ENCODE measurements at regions not wholly inside any gene's neighbourhood (a gene's known extent, or its start where the extent isn't known, plus 50 kb on each side); places are given as distances from the start of the nearest gene placed in this dataset.
A peak's percentile ranks its signal among the peaks of the same experiment; 100 is the strongest.

DNA sequence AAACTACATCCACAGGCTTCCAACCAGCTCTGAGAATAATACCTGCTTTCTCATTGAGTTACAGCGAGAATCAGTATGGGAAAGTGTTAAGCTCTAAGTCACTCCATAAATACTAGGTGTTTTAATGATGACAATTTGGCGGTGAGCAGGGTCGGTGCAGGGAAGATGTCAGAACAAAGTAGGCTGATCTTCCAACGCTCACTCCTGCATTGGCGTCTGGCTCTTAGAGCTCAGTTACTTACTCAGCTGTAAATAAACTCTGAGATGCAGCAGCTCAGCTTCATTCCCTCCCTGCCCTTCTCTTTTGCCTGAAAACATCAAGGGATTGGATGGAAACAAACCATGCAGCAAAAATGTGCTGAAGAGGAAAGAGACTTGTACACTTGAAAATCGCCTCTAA is 102.5 kb upstream of the SPACA1 start:
- CTCF ChIA-PET (ENCODE audit: unreplicated experiment), result no interaction called here
- no peak overlapping the region for H3K4me3 ChIP-seq (ENCODE audit: low read depth, low read length, poor library complexity, severe bottlenecking)
- no peak overlapping the region for H3K4me2 ChIP-seq (ENCODE audit: low read length)

DNA sequence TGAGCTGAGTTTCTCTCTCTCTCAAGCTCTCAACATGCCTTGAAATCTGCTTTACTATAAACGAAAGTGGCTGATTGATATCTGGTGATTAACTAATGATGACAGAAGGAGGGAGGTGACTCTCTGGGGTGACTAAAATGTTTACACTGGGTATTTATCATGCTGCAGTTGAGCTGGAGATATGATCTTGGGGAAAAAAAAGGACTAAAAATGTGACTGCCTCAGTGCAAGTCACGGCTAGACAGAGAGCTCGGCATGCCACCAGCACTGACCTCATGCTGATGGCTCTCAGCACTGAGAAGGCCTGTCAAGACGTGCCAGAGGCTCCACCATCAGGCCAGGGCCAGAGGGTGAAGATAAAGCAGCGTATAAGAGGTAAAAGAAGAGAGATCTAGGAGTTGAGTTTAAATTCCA is 103.1 kb upstream of the SPACA1 start:
- Histone ChIP-seq H3K36me3 (ENCODE audit: insufficient read depth, low read length) (no peaks in the 10 kb centered on the region), H2AFZ (ENCODE audit: low read length) (peak overlapping the region; percentile 69), H3K4me3 (ENCODE audit: low read depth, low read length, poor library complexity, severe bottlenecking) (no peak overlapping the region), H3K4me2 (ENCODE audit: low read length) (no peak overlapping the region; the same call in 1 of the 2 replicates), H3K9me3 (ENCODE audit: low read length) (no peaks in the 10 kb centered on the region), H3K27ac (ENCODE audit: low read depth, low read length, poor library complexity, severe bottlenecking) (no peak overlapping the region), H3K4me1 (ENCODE audit: insufficient read depth, low read length, poor library complexity, severe bottlenecking) (peaks cover 17% of the 10 kb centered on the region), H3K79me2 (ENCODE audit: insufficient read depth, low read depth, low read length) (no peaks in the 10 kb centered on the region), H3K9me2 (ENCODE audit: insufficient read depth, low read length) (no peaks in the 10 kb centered on the region), H4K20me1 (ENCODE audit: insufficient read depth, low read length) (no peaks in the 10 kb centered on the region)
- no TSS peak for BruUV-seq (replicated peaks)
- TF ChIP-seq, protein P1, sequence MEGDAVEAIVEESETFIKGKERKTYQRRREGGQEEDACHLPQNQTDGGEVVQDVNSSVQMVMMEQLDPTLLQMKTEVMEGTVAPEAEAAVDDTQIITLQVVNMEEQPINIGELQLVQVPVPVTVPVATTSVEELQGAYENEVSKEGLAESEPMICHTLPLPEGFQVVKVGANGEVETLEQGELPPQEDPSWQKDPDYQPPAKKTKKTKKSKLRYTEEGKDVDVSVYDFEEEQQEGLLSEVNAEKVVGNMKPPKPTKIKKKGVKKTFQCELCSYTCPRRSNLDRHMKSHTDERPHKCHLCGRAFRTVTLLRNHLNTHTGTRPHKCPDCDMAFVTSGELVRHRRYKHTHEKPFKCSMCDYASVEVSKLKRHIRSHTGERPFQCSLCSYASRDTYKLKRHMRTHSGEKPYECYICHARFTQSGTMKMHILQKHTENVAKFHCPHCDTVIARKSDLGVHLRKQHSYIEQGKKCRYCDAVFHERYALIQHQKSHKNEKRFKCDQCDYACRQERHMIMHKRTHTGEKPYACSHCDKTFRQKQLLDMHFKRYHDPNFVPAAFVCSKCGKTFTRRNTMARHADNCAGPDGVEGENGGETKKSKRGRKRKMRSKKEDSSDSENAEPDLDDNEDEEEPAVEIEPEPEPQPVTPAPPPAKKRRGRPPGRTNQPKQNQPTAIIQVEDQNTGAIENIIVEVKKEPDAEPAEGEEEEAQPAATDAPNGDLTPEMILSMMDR (conservative IDR thresholded peaks at IDR 0.05; ENCODE audit: low read length), result peak; percentile 53
- TF ChIP-seq EZH2phosphoT487 (IDR thresholded peaks at IDR 0.05; ENCODE audit: borderline replicate concordance, low read depth, low read length), result no peak
- intact Hi-C loops (cut with micrococcal nuclease; ENCODE audit: unreplicated experiment), result no loop called here
- ChIA-PET CTCF (ENCODE audit: unreplicated experiment) (no interaction called here), POLR2A (interaction anchor here (0.6 to 1.2 kb wide), 4 partner anchors 8 to 455 kb away, joined by 3 to 4 read pairs (median 4); no protein-coding TSS in a partner anchor)
- DNase-seq (ENCODE audit: low spot score), result peak; percentile 58

More for the DNA sequence above, 102.5 kb upstream of the SPACA1 start:
- POLR2A ChIA-PET, result interaction anchor here (0.6 to 1.2 kb wide), 2 partner anchors 18 to 456 kb away, joined by 4 read pairs; no protein-coding TSS in a partner anchor
- TF ChIP-seq, protein P1 (conservative IDR thresholded peaks at IDR 0.05; ENCODE audit: low read length), result no peak
- TF ChIP-seq EZH2phosphoT487 (IDR thresholded peaks at IDR 0.05; ENCODE audit: borderline replicate concordance, low read depth, low read length), result no peak
- DNase-seq (ENCODE audit: low spot score), result no peak
- intact Hi-C loops (cut with micrococcal nuclease; ENCODE audit: unreplicated experiment), result no loop called here
- no TSS peak for BruUV-seq (replicated peaks)
- Histone ChIP-seq H3K27ac (ENCODE audit: low read depth, low read length, poor library complexity, severe bottlenecking) (no peak overlapping the region), H2AFZ (ENCODE audit: low read length) (peak overlapping the region; percentile 69; the same call in 1 of the 2 replicates), H3K4me1 (ENCODE audit: insufficient read depth, low read length, poor library complexity, severe bottlenecking) (peaks cover 17% of the 10 kb centered on the region), H3K9me2 (ENCODE audit: insufficient read depth, low read length) (no peaks in the 10 kb centered on the region), H4K20me1 (ENCODE audit: insufficient read depth, low read length) (no peaks in the 10 kb centered on the region), H3K9me3 (ENCODE audit: low read length) (no peaks in the 10 kb centered on the region), H3K36me3 (ENCODE audit: insufficient read depth, low read length) (no peaks in the 10 kb centered on the region), H3K79me2 (ENCODE audit: insufficient read depth, low read depth, low read length) (no peaks in the 10 kb centered on the region)

DNA sequence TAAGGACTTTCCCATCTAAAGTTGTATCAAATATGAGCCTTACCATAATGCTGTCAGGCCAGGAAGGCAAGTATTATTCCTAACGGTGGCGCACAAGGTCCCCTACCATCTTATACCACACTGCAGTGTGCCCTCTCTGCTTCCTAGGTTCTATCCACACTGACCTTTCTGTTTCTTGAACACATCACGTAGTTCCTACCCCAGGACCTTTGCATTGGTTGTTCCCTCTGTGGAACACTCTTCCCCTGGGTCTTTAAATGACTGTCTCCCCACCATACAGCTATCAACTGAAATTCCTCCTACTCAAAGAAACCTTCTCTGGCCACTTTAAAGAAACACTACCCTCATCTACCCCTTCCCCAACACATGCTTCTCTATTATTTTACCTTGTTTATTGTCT is 104.5 kb upstream of the SPACA1 start:
- CTCF ChIA-PET (ENCODE audit: unreplicated experiment), result no interaction called here
- Histone ChIP-seq H3K4me1 (ENCODE audit: insufficient read depth, low read length, poor library complexity, severe bottlenecking) (peaks cover 17% of the 10 kb centered on the region), H2AFZ (ENCODE audit: low read length) (no peak overlapping the region; the same call in 1 of the 2 replicates), H3K36me3 (ENCODE audit: insufficient read depth, low read length) (no peaks in the 10 kb centered on the region), H3K4me3 (ENCODE audit: low read depth, low read length, poor library complexity, severe bottlenecking) (no peak overlapping the region), H3K9me2 (ENCODE audit: insufficient read depth, low read length) (no peaks in the 10 kb centered on the region), H3K9me3 (ENCODE audit: low read length) (no peaks in the 10 kb centered on the region), H4K20me1 (ENCODE audit: insufficient read depth, low read length) (no peaks in the 10 kb centered on the region), H3K27ac (ENCODE audit: low read depth, low read length, poor library complexity, severe bottlenecking) (no peak overlapping the region), H3K4me2 (ENCODE audit: low read length) (no peak overlapping the region), H3K79me2 (ENCODE audit: insufficient read depth, low read depth, low read length) (no peaks in the 10 kb centered on the region)
- POLR2A ChIA-PET, result no interaction called here
- intact Hi-C loops (cut with micrococcal nuclease; ENCODE audit: unreplicated experiment), result no loop called here
- DNase-seq (ENCODE audit: low spot score), result no peak
- BruUV-seq (replicated peaks), result no TSS peak
- TF ChIP-seq, protein P1 (conservative IDR thresholded peaks at IDR 0.05; ENCODE audit: low read length), result no peak
- no peak for TF ChIP-seq EZH2phosphoT487 (IDR thresholded peaks at IDR 0.05; ENCODE audit: borderline replicate concordance, low read depth, low read length)
